T-helper 2 cell treated with Interferon-gamma antibody and Interleukin-4, amounts not matched to agents 5 μg/mL and 100 μg/mL, for 36 hours (primary cell): ENCODE measurements at regions not wholly inside any gene's neighbourhood (a gene's known extent, or its start where the extent isn't known, plus 50 kb on each side); places are given as distances from the start of the nearest gene placed in this dataset.

Experiments used
- DNase-seq: peaks from one replicate; pipeline ENCODE4 v3.0.0; 2021; ENCODE audit warnings: low spot score
- H3K27ac Mint-ChIP-seq: one replicate; pipeline ENCODE4 v1.8.0; 2021; ENCODE audit warnings: mild to moderate bottlenecking, mixed read lengths
- H3K27me3 Mint-ChIP-seq: one replicate; pipeline ENCODE4 v1.8.0; 2021; ENCODE audit warnings: low read depth, mixed read lengths
- H3K36me3 Mint-ChIP-seq: one replicate; pipeline ENCODE4 v1.8.0; 2021; ENCODE audit warnings: low read depth, mixed read lengths
- H3K4me1 Mint-ChIP-seq: one replicate; pipeline ENCODE4 v1.8.0; 2021; ENCODE audit warnings: low read depth, mixed read lengths
- H3K4me3 Mint-ChIP-seq: one replicate; pipeline ENCODE4 v1.8.0; 2022; ENCODE audit warnings: mild to moderate bottlenecking, moderate library complexity, mixed read lengths
- H3K9me3 Mint-ChIP-seq: one replicate; pipeline ENCODE4 v1.8.0; 2021; ENCODE audit warnings: mixed read lengths

DNA sequence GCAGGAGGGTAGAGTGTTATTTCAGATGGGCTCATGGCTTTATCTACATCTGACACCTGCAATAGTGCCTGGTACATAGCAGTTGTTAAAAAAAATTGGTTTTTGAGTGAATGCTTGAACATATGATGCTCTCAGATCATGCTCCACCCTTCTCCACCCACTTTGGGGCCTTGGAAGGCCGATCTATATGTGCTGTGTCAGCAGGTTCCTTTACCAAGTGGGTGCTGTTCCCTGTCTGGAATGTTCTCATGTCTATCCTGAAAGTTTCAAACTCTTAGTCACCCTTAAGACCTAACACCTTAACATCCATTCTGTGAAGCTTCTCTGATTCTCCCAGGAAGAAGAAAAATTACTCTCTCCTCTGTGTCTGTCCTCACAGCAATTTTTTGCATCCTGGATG lies 556.3 kb upstream of the TBX3 start:
- no peaks in the 10 kb centered on the region for H3K4me1 Mint-ChIP-seq
- peaks cover 5% of the 10 kb centered on the region for H3K9me3 Mint-ChIP-seq
- H3K27ac Mint-ChIP-seq, result no peak overlapping the region
- DNase-seq, result no peak
- no peak overlapping the region for H3K4me3 Mint-ChIP-seq
- H3K27me3 Mint-ChIP-seq, result no peaks in the 10 kb centered on the region
- H3K36me3 Mint-ChIP-seq, result no peaks in the 10 kb centered on the region

DNA sequence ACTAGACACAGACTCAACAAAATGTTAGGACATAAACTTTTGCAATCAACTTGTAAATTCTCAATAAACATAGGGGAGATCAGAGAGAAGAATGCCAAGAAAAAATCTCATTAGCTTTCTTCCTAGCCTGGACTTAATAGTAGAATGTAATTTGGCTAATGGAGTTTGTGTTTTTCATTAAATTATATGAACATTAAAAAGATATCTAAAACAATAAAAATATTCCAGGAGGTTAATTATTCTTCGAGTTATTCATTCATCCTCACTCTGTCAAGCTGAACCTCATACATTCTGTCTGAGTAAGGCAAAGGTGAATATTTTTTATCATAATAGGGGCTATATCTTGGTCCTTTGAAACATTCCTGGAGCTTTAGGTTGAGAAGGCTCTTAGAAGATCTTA lies 551.9 kb upstream of the TBX3 start:
- H3K27me3 Mint-ChIP-seq, result no peaks in the 10 kb centered on the region
- no peaks in the 10 kb centered on the region for H3K9me3 Mint-ChIP-seq

DNA sequence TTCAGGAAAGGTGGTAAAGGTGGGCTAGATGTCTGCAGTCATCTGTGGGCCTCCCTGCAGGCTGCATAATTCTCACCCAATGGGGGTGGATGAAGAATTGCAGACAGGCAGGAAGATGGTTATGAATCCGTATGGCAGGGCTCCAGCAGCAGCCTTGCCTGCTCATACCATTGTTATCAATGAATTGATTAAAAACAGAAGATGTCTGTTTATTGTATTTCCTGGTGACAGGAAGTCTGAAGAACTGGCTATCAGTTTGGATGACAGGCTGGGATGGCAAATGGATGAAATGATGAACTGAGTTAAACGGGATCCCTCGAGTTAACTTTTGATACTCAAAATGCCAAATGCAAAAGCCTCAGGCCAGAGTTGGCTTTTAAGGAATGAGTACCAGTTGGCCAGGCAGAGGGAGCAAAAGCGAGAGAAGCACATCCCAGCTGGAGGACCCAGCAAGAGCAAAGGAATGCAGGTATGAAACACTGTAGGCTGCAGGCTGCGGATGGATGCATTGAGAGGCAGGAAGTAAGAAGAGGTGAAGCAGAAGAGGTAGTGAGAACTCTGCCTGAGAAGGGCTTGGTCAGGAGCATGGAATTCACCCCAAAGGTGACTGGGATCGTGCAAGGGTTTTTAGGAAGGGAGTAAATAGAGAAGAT lies 550.0 kb upstream of the TBX3 start:
- H3K36me3 Mint-ChIP-seq, result no peaks in the 10 kb centered on the region
- H3K27me3 Mint-ChIP-seq, result no peaks in the 10 kb centered on the region
- no peaks in the 10 kb centered on the region for H3K9me3 Mint-ChIP-seq
- H3K4me1 Mint-ChIP-seq, result no peaks in the 10 kb centered on the region
- no peak for DNase-seq
- H3K4me3 Mint-ChIP-seq, result no peak overlapping the region
- no peak overlapping the region for H3K27ac Mint-ChIP-seq

More for the DNA sequence above, 551.9 kb upstream of the TBX3 start:
- Mint-ChIP-seq H3K36me3 (no peaks in the 10 kb centered on the region), H3K4me3 (no peak overlapping the region), H3K27ac (no peak overlapping the region), H3K4me1 (no peaks in the 10 kb centered on the region)
- no peak for DNase-seq

DNA sequence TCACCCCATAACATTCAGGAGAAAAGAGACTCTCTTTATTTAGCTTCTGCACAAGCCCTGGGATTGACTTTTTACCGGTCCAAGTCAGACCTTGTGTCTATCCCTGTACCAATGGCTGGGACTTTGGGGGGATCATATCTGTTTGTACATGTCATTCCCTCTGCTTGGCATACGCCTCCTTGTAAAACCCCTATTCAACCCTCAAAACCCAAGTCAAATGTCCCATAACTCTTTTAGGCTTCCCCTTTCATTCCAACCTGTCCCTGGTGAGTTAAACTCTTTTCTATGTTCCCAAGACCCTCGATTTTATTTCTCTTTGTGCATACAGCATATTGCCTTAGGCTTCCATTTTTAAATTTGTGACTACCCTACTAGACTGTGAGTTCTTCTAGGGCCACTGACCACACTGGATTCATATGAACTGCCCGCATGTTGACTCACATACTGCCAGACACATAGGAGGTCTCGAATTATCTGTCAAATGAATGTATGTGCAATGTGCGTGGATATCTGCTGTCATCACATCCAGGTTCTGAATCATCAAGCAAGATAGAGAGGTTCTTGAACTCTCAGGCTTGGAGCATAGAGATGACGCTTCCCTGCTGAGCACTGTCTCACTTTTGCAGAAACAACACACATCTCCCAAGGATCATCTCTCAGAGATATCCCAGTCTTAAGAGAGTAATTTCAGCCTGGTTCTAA lies 548.6 kb upstream of the TBX3 start:
- Mint-ChIP-seq H3K27ac (no peak overlapping the region), H3K4me1 (no peaks in the 10 kb centered on the region), H3K27me3 (no peaks in the 10 kb centered on the region), H3K4me3 (no peak overlapping the region), H3K36me3 (no peaks in the 10 kb centered on the region), H3K9me3 (no peaks in the 10 kb centered on the region)
- no peak for DNase-seq

DNA sequence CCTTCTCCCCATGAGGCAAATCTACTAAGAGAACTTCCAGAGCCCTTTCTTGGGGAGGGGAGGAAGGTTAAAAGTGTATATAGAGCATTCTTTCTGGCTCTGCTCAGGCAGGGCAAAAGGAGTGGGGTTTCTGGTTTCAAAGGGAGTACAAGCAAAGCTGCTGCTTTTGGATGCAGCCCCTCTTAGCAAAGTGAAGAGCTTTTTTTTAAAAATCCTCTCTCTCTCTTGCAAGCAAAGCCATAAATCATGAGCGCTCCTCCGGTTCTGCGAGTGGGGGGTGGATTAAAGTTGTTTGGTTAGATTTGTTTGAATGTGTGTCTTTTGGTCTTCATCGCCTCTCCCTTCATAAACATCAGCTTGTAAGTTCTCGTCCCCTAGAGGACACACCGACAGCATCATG lies 546.6 kb upstream of the TBX3 start:
- Mint-ChIP-seq H3K36me3 (no peaks in the 10 kb centered on the region), H3K4me1 (no peaks in the 10 kb centered on the region), H3K9me3 (no peaks in the 10 kb centered on the region), H3K27me3 (no peaks in the 10 kb centered on the region), H3K4me3 (no peak overlapping the region), H3K27ac (no peak overlapping the region)
- no peak for DNase-seq

DNA sequence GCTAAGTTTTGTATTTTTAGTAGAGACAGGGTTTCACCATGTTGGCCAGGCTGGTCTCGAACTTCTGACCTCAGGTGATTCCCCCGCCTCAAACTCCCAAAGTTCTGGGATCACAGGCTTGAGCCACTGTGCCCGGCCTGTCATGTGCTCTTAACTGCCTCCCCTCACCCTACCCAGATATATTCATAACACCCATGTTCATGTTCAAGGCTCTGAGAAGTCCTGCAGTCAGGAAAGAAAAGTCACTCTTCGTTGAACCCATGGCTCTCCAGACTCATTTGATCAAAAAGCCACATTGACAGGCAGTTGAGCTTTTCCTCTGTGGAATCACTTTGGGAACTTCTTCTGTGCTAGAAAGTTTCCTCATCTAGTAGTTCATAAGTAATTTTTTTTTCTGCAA lies 545.5 kb upstream of the TBX3 start:
- Mint-ChIP-seq H3K9me3 (peaks cover 4% of the 10 kb centered on the region), H3K4me1 (no peaks in the 10 kb centered on the region), H3K36me3 (no peaks in the 10 kb centered on the region), H3K4me3 (no peak overlapping the region), H3K27me3 (no peaks in the 10 kb centered on the region), H3K27ac (no peak overlapping the region)
- no peak for DNase-seq

DNA sequence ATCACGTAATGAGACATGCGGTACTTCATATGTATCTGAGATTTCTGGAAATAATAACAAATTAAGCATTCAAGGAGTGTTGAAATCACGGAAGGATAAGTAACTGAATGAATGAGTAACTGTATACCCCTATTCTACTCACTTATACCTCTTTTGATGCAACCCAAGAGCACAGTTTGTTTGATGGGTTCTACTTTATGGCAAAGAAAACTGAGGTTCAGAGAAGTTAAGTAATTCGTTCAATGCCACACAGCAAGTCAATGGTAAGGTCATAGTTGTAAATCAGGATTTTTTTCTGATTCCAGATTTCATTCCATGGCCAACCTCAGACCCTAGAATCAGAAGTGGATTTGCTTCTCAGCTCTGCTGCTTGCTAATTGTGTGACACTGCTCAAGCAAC lies 544.5 kb upstream of the TBX3 start:
- no peak for DNase-seq
- Mint-ChIP-seq H3K4me3 (no peak overlapping the region), H3K27ac (no peak overlapping the region), H3K4me1 (no peaks in the 10 kb centered on the region), H3K27me3 (no peaks in the 10 kb centered on the region), H3K36me3 (no peaks in the 10 kb centered on the region), H3K9me3 (peaks cover 4% of the 10 kb centered on the region)

DNA sequence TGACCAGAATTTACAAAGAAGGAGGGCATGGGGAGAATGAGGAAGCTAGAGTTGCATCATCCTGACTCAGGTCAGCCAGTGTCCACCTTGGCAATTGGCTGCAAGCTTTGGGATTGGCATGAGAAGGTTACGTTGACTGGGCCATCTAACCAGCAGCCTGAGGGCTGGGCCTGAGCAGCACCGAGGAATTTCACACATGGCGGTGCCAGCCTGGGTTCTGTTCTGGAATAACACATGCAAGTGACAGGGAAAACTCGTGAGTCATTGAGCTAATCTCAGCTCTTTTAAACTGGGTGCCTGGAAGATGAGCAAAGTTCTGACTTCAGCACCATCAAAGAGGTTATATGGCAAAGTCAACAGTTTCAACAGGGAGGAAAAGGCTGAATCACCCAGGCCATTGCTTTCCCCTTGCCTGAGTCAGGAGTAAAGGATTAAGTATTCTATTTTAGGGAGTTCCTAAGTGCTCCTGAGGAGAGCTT lies 543.2 kb upstream of the TBX3 start:
- Mint-ChIP-seq H3K4me1 (no peaks in the 10 kb centered on the region), H3K27ac (no peak overlapping the region), H3K27me3 (no peaks in the 10 kb centered on the region), H3K4me3 (no peak overlapping the region), H3K36me3 (no peaks in the 10 kb centered on the region), H3K9me3 (peaks cover 4% of the 10 kb centered on the region)
- DNase-seq, result no peak

DNA sequence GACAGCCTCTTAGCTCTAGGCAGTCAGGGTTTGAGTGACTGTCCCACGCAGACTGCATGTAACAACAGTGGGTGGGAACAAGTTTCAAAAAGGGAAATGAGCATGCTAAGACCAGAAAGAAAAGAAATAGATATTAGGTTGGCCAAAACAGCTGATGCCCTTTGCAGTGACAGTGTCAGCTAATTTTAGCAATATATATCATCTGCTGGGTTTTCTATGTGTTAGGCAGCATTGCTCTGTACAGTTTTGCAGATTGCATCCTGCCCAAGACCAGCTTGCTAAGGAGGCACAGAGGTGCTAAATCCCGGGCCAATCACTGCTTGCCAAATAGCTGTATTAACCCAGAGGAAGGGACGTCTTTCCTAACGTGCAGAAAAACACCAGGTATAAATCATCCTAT lies 541.9 kb upstream of the TBX3 start:
- Mint-ChIP-seq H3K9me3 (peaks cover 8% of the 10 kb centered on the region), H3K27me3 (no peaks in the 10 kb centered on the region), H3K36me3 (no peaks in the 10 kb centered on the region), H3K4me1 (no peaks in the 10 kb centered on the region), H3K27ac (no peak overlapping the region), H3K4me3 (no peak overlapping the region)
- DNase-seq, result no peak

DNA sequence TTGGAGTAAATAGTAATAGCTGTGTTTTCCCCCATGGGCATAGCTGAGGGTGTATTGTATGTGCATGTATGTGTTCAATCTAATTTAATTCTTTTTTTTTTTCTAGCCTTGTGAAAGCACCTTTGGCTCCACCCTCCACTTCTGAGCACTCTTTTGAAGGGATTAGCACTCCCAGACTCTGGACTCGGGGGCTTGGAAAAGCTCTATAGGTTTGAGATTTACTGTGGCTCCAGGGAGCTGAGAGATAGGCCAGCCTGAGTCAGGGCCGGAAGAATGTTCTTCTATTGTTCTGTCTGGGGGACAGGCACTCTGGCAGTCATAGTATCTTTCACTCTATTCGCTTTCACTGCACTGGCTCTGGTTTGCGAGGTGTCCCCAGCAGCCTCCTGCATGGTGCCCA lies 540.0 kb upstream of the TBX3 start:
- Mint-ChIP-seq H3K27me3 (no peaks in the 10 kb centered on the region), H3K27ac (no peak overlapping the region), H3K4me1 (no peaks in the 10 kb centered on the region), H3K4me3 (no peak overlapping the region), H3K36me3 (no peaks in the 10 kb centered on the region), H3K9me3 (peaks cover 8% of the 10 kb centered on the region)
- no peak for DNase-seq

DNA sequence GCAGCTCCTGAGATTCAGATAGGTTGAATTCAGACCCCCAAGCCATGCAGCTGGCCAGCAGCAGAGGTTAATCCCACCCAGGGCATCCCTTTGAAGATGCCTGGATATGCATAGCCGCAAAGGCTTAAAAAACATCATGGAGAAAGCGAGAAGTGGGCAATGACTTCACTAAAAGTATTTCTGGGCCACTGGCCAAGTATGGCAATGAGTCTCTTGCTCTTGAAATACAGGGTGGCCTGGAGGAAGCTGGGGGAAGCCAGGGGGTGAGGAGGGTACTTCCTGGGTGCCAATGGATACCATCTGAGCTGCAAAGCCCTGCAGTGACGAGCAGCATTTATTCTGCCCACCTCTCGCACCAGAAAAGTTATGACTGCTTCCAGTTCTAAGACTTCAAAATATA lies 539.3 kb upstream of the TBX3 start:
- H3K4me1 Mint-ChIP-seq, result no peaks in the 10 kb centered on the region
- H3K27ac Mint-ChIP-seq, result no peak overlapping the region
- no peak overlapping the region for H3K4me3 Mint-ChIP-seq
- H3K9me3 Mint-ChIP-seq, result peaks cover 8% of the 10 kb centered on the region
- no peaks in the 10 kb centered on the region for H3K36me3 Mint-ChIP-seq
- H3K27me3 Mint-ChIP-seq, result no peaks in the 10 kb centered on the region
- DNase-seq, result no peak

DNA sequence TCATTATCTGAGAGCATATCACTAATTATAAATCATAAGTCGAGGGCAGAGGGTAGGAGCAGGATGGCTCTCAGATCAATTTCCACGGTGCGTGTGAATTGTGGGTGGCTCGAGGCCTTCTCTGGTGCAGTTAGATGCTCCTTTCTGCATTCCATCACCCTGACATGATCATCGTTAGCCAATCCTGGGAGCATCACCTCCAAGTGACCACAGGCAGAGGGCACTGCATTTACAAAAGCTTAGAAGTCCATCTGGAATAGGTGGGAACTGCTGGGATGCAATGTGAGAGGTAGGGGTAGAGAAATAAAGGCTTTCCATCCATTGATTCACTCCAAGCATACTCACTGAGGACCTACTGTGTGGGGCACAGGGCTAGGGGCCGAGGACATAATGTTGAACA lies 538.2 kb upstream of the TBX3 start:
- H3K4me1 Mint-ChIP-seq, result no peaks in the 10 kb centered on the region

DNA sequence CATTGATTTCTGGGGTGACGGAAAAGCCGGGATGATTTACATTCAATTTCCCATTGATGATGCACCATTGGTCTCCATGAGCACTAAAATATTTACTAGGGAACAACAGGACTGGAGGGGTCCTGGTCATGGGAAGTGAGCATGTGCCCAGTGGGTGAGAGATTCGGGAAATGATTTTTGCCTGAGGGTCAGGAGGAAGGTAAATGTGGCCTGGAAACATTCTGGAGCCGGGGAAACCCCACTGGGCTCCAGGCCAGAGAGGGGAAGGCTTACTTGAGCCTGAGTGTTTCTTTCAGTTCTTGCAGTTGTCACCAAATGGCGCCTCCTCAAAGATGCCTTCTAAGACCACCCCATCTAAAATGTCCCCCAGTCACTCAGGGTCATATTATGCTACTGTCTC lies 532.3 kb upstream of the TBX3 start:
- DNase-seq, result no peak
- Mint-ChIP-seq H3K27me3 (no peaks in the 10 kb centered on the region), H3K36me3 (no peaks in the 10 kb centered on the region), H3K27ac (no peak overlapping the region), H3K9me3 (peaks cover 11% of the 10 kb centered on the region), H3K4me1 (no peaks in the 10 kb centered on the region), H3K4me3 (no peak overlapping the region)

More for the DNA sequence above, 538.2 kb upstream of the TBX3 start:
- H3K4me3 Mint-ChIP-seq, result no peak overlapping the region
- H3K27ac Mint-ChIP-seq, result no peak overlapping the region
- no peak for DNase-seq
- no peaks in the 10 kb centered on the region for H3K27me3 Mint-ChIP-seq
- peaks cover 8% of the 10 kb centered on the region for H3K9me3 Mint-ChIP-seq
- no peaks in the 10 kb centered on the region for H3K36me3 Mint-ChIP-seq

DNA sequence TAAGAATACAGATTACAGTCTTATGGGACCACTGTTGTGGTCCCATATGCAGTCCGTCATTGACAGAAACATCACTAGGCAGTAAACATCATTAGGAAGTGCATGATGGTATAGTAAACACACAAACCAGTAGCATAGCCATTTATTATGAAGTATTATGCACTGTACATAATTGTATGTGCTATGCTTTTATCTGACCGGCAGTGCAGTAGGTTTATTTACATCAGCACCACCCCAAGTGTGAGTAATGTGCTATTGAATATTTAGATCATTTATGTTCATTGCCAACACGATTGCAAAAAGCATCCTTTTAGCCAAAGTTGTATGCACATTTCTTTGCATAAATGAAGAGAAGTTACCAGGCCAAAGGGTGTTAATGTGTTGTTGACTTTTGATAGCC lies 531.6 kb upstream of the TBX3 start:
- H3K9me3 Mint-ChIP-seq, result peaks cover 10% of the 10 kb centered on the region
- H3K4me3 Mint-ChIP-seq, result no peak overlapping the region
- H3K36me3 Mint-ChIP-seq, result no peaks in the 10 kb centered on the region
- no peaks in the 10 kb centered on the region for H3K4me1 Mint-ChIP-seq
- no peaks in the 10 kb centered on the region for H3K27me3 Mint-ChIP-seq
- H3K27ac Mint-ChIP-seq, result no peak overlapping the region
- DNase-seq, result no peak

DNA sequence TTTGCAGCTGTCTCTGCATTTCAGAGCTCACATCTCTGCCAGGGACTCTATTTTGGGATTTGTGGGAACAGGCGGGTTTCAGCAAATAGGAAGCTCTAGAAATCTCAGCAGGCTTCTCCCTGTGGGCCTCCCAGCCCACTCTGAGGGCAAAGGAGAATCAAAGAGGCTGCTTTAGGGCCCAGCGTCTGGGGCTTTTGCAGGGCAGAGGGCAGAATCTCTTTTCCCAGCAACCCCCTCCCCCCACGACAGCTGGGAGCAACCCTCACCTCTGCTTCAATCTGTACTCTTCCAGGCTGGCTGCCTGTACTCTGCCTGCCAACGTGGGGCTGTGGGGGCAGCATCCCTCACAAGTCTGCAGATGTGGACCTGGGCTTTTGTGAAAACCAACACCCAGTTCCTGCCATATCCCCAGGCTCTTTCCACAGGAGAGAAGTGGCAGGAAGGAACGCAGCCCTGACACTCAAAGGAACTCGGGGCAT lies 529.6 kb upstream of the TBX3 start:
- Mint-ChIP-seq H3K36me3 (no peaks in the 10 kb centered on the region), H3K4me1 (no peaks in the 10 kb centered on the region), H3K9me3 (peaks cover 12% of the 10 kb centered on the region), H3K27ac (no peak overlapping the region), H3K27me3 (no peaks in the 10 kb centered on the region), H3K4me3 (no peak overlapping the region)
- DNase-seq, result no peak
